ENCODE measurements at regions not wholly inside any gene's neighbourhood (a gene's known extent, or its start where the extent isn't known, plus 50 kb on each side); places are given as distances from the start of the nearest gene placed in this dataset.

- DNase-seq = peak; percentile 77
- no peaks in the 10 kb centered on the region for H3K79me2 ChIP-seq (ENCODE audit: insufficient read depth, low read length)
- no peak overlapping the region for H2AFZ ChIP-seq (ENCODE audit: low read length)
- no peak overlapping the region for H2BK5ac ChIP-seq (ENCODE audit: insufficient read length, low read length)
- H3T11ph ChIP-seq (ENCODE audit: low read length) = no peak overlapping the region
- no peak overlapping the region for H3K9ac ChIP-seq (ENCODE audit: extremely low read depth, insufficient read length, low read length)
- H3K18ac ChIP-seq (ENCODE audit: insufficient read length, low read depth, low read length) = no peak overlapping the region
- no CpG with 5 or more reads among the region's 28 CpGs for WGBS (ENCODE audit: extremely low coverage, insufficient read length, low lambda C conversion rate)
- no peak overlapping the region for H4K8ac ChIP-seq (replicated peaks; ENCODE audit: insufficient read length, low read depth, low read length)
- Mint-ChIP-seq H3K4me1 (peaks cover 0 to 3% of the 10 kb centered on the region in 2 experiments; a peak in 1 of 4 replicates), H3K36me3 (ENCODE audit: insufficient read depth in 1 of 3, low read depth in 3 of 3) (peaks cover 26 to 39% (median 37%) of the 10 kb centered on the region in 3 experiments), H3K4me3 (no peak overlapping the region), H3K27ac (peak overlapping the region in 1 of 3 experiments; percentile 67; a peak in 2 of 7 replicates), H3K9me3 (peaks cover 0 to 2% of the 10 kb centered on the region in 2 experiments; a peak in 2 of 5 replicates), H3K27me3 (ENCODE audit: low read depth) (no peaks in the 10 kb centered on the region; the same call in 1 of the 2 replicates)
- H3K9me3 ChIP-seq (ENCODE audit: control insufficient read depth, low read depth, low read length) = no peaks in the 10 kb centered on the region
- H2AK5ac ChIP-seq (ENCODE audit: insufficient read length, low read length) = no peak overlapping the region
- H3K56ac ChIP-seq (ENCODE audit: insufficient read length, low read depth, low read length) = no peak overlapping the region
- no peak overlapping the region for H2BK20ac ChIP-seq (ENCODE audit: low read depth, low read length, poor library complexity, severe bottlenecking)
- no peak overlapping the region for H3K4me2 ChIP-seq (ENCODE audit: insufficient read depth, insufficient read length, low read length)
- no peak overlapping the region for H2BK12ac ChIP-seq (ENCODE audit: insufficient read length, low read depth, low read length)
- no peaks in the 10 kb centered on the region for H3K23me2 ChIP-seq (ENCODE audit: insufficient read length, low read depth, low read length, poor library complexity, severe bottlenecking)
- H2BK120ac ChIP-seq (ENCODE audit: low read depth, low read length, poor library complexity, severe bottlenecking) = no peak overlapping the region
- H3K23ac ChIP-seq (ENCODE audit: insufficient read length, low read depth, low read length) = no peak overlapping the region
- H2BK15ac ChIP-seq (ENCODE audit: low read depth, low read length) = no peak overlapping the region
- no peak overlapping the region for H3K27ac ChIP-seq (ENCODE audit: insufficient read length, low read depth, low read length)
- no peak overlapping the region for H4K91ac ChIP-seq (ENCODE audit: insufficient read length, low read depth, low read length)
- H3K4ac ChIP-seq (ENCODE audit: low read depth, low read length) = no peak overlapping the region
- TF ChIP-seq CTCF (conservative IDR thresholded peaks at IDR 0.05) = peak; percentile 74
- no peak overlapping the region for H3K14ac ChIP-seq (ENCODE audit: insufficient read depth, low read length)
- H3K79me1 ChIP-seq (ENCODE audit: insufficient read depth, low read depth, low read length, poor library complexity, severe bottlenecking) = no peaks in the 10 kb centered on the region
- no peaks in the 10 kb centered on the region for H3K27me3 ChIP-seq (ENCODE audit: insufficient read depth, low read length)
- H3K4me1 ChIP-seq (ENCODE audit: insufficient read depth, low read length) = no peaks in the 10 kb centered on the region
- H4K20me1 ChIP-seq (ENCODE audit: control insufficient read depth, insufficient read depth, insufficient read length) = no peaks in the 10 kb centered on the region
- H4K5ac ChIP-seq (ENCODE audit: insufficient read length, low read depth, low read length) = no peak overlapping the region
These were observed 114.9 kb downstream of the PTPRS start for GRCh38 chr19:5225486-5226345.
